ENCODE measurements at regions not wholly inside any gene's neighbourhood (a gene's known extent, or its start where the extent isn't known, plus 50 kb on each side); places are given as distances from the start of the nearest gene placed in this dataset.

DNA sequence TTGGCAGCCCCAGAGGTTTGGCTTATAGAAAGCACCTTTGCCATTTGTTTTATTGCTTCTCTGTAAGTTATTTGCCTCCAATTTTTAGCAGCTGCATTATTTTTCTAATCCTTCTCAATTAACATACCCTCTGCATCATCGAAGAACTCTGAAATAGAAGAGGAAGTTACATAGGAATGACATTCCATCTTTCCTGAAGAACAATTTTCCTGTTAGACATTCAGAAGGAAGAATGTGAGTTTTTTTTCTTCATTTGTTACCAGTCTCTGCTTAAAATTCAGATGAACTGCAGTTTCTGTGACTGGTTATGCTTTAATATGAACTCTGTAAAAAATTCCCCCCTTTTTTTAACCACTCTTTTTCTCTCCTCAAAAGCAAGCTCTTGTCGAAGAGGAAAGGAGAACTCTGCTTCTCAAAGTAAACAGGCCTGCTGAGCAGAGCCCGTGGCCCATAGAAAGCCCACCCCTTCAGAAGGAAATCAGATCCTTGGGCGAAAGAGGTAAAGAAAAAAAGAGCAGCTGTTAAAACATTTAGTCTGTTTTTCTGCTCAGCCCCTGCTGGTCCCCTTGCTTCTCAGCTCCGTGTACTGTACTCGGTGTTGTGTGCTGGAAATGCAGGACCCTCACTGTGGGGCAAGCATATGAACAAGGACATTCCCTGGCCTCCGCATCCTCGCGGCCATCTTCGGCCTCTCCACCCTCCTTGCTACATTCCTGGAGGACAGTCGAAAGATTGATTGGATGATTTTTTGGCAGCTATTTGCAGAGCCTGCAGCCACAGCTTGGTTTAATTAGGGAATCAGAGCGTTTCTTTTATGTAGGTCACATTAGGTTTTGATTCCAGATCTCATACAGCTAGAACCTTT is 164.4 kb upstream of the LRIG3 start:
- TF ChIP-seq, protein P1, sequence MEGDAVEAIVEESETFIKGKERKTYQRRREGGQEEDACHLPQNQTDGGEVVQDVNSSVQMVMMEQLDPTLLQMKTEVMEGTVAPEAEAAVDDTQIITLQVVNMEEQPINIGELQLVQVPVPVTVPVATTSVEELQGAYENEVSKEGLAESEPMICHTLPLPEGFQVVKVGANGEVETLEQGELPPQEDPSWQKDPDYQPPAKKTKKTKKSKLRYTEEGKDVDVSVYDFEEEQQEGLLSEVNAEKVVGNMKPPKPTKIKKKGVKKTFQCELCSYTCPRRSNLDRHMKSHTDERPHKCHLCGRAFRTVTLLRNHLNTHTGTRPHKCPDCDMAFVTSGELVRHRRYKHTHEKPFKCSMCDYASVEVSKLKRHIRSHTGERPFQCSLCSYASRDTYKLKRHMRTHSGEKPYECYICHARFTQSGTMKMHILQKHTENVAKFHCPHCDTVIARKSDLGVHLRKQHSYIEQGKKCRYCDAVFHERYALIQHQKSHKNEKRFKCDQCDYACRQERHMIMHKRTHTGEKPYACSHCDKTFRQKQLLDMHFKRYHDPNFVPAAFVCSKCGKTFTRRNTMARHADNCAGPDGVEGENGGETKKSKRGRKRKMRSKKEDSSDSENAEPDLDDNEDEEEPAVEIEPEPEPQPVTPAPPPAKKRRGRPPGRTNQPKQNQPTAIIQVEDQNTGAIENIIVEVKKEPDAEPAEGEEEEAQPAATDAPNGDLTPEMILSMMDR (IDR thresholded peaks at IDR 0.05; ENCODE audit: low read length), result no peak
- TF ChIP-seq EZH2 (optimal IDR thresholded peaks at IDR 0.05; ENCODE audit: low read depth, low read length), result no peak

Measured in MM.1S (cell line).